ENCODE measurements at regions not wholly inside any gene's neighbourhood (a gene's known extent, or its start where the extent isn't known, plus 50 kb on each side); places are given as distances from the start of the nearest gene placed in this dataset.
"Not testable (repeated sequence)": the region's sequence is repeated elsewhere in the genome, so short reads cannot be mapped to it uniquely, and the experiment has no call there.

GRCh38 chr5:89536020-89536419 lies 653.0 kb upstream of the MEF2C start:
- H3K27ac ChIP-seq, result no peak overlapping the region
- TF ChIP-seq ZFX (IDR thresholded peaks at IDR 0.05; ENCODE audit: borderline replicate concordance) (no peak), CTCF (IDR thresholded peaks at IDR 0.05) (no peak)

GRCh38 chr5:89535411-89535810 lies 652.4 kb upstream of the MEF2C start:
- H3K27ac ChIP-seq, result no peak overlapping the region
- TF ChIP-seq CTCF (IDR thresholded peaks at IDR 0.05) (no peak), ZFX (IDR thresholded peaks at IDR 0.05; ENCODE audit: borderline replicate concordance) (no peak)

GRCh38 chr5:89534331-89534730 lies 651.3 kb upstream of the MEF2C start:
- H3K27ac ChIP-seq, result no peak overlapping the region

GRCh38 chr5:89524785-89525184 lies 641.8 kb upstream of the MEF2C start:
- no peak overlapping the region for H3K27ac ChIP-seq
- TF ChIP-seq ZFX (IDR thresholded peaks at IDR 0.05; ENCODE audit: borderline replicate concordance), result no peak
- no peak for TF ChIP-seq CTCF (IDR thresholded peaks at IDR 0.05)

More at GRCh38 chr5:89534331-89534730, 651.3 kb upstream of the MEF2C start:
- no peak for TF ChIP-seq CTCF (IDR thresholded peaks at IDR 0.05)
- TF ChIP-seq ZFX (IDR thresholded peaks at IDR 0.05; ENCODE audit: borderline replicate concordance), result no peak

GRCh38 chr5:89523867-89524266 lies 640.9 kb upstream of the MEF2C start:
- not testable (repeated sequence) for H3K27ac ChIP-seq

GRCh38 chr5:89520771-89521170 lies 637.8 kb upstream of the MEF2C start:
- H3K27ac ChIP-seq, result no peak overlapping the region

GRCh38 chr5:89513299-89514044 lies 630.5 kb upstream of the MEF2C start:
- H3K27ac ChIP-seq, result no peak overlapping the region
- TF ChIP-seq ZFX (IDR thresholded peaks at IDR 0.05; ENCODE audit: borderline replicate concordance) (no peak), CTCF (IDR thresholded peaks at IDR 0.05) (no peak)

More at GRCh38 chr5:89520771-89521170, 637.8 kb upstream of the MEF2C start:
- TF ChIP-seq ZFX (IDR thresholded peaks at IDR 0.05; ENCODE audit: borderline replicate concordance), result no peak
- TF ChIP-seq CTCF (IDR thresholded peaks at IDR 0.05), result no peak

- TF ChIP-seq ZFX (IDR thresholded peaks at IDR 0.05; ENCODE audit: borderline replicate concordance) (no peak), CTCF (IDR thresholded peaks at IDR 0.05) (no peak)
- H3K27ac ChIP-seq, result no peak overlapping the region
Observed at GRCh38 chr5:89504051-89504450, 621.1 kb upstream of the MEF2C start.
